Globus pallidus (tissue), 1 donor: ENCODE measurements at regions not wholly inside any gene's neighbourhood (a gene's known extent, or its start where the extent isn't known, plus 50 kb on each side); places are given as distances from the start of the nearest gene placed in this dataset.

Experiments used
- DNase-seq: peaks from one replicate; pipeline ENCODE4 v3.0.0-alpha.2; 2015; ENCODE audit warnings: low spot score

DNA sequence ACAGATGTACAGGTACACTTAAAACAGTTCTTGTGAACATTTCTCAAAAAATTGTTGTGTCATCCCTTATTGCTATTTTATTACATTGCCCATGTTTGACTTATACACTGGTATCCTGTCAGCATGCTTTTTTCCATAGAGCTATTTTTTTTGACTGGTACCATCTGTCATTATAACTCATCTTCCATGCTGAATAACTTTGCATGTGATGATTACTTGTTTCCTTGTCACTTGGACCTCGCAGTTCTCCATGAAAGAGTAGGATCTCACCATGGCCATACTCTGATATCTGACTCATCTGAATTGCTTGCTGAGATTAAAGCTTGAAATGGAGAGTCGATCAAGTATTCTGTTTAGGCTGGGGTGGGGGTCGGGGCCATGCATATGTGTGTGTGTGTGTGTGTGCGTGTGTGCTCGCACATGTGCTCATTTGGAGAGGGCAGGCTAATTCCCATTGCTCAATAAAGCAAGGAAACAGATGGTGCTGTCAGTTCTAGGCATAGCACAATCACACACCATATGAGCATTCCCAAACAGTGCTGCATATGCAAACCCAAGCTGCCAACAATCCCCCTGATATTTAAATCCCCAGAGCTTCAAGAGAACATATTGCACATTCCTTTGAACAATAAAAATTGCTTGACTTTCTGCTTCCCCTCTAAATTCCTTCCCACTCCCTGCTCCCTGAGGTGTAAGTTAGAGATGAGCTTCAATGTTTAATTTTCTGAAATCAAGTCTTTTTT, 62.9 kb downstream of the NHLRC3 start:
- DNase-seq: no peak

DNA sequence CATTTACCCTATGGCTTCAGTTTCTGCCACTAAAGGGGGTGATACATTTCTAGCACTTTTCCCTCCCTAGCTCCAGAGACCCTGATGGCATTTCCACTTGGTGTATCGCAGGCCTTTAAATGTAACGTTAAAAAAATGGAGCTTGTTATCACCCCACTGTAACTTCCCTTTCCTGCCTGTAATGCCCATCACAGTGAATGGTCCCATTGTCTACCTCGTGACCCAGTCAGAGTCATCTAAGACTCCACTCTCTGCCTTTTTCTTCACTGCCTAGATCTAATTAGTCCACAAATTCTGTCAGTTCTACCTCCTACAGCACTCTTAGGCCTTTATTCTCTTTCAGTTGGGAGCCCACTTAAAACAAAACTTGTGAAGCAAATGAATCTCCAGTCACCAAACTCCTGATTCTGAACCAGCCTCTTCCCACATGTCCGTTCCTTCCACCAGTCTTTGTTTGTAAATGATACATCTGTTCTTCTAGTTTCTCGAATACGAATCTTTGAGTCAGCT, 64.8 kb downstream of the NHLRC3 start:
- DNase-seq: peak; percentile 87

DNA sequence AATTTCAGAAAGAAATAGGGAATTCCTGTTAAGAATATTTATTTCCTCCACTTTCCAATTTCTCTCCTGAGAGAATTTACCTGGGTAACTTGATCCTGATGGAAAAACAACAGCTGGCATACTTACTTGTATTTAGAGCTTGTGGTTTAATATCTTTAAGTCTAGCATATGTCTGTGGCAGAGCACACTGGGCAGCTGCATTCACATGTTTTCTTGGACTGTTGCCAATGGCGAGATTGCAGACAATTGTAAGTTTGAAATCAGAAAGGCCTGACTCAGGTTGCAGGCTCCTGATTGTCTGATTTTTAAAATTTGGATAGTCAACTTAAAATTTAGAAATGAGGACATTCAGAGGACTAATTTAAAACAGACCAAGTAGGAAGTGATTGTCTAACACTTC, 66.9 kb downstream of the NHLRC3 start:
- DNase-seq: no peak

DNA sequence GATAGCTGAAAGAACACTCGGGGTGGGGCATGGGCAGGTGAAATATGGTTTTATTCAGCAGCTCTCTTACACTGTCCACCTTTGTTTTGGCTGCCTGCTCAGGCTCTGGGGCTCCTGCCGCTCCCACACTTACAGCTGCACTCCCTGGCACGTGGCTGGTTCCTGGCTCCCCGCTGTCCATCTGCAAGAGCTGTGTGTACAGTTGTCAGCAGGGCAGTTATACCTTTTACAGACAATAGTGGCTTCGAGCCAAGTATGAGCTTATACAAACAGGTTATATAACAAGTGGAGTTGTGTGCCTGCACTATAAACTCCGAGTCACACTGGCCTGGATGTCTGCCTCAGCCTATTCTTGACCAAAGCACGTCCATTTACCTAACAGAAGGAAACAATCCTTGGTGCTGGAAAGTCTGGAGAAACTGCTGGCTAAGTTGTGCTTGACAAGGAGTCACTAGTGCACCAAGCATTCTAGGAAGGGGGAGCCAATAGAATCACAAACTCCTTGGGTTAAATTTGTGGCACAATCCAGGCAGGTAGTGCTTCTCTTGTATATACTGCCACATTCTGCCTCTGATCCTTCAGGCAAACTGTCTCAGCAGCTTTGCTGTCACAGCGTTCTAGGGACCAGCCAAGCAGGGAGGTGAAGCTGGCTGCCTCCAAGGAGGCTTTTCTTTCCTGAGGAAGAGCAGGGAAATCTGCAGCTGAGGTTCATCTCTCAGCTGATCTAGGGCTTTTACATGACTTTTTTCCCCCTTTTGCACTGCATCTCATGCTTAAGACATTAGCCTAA, 68.2 kb downstream of the NHLRC3 start:
- DNase-seq: no peak

DNA sequence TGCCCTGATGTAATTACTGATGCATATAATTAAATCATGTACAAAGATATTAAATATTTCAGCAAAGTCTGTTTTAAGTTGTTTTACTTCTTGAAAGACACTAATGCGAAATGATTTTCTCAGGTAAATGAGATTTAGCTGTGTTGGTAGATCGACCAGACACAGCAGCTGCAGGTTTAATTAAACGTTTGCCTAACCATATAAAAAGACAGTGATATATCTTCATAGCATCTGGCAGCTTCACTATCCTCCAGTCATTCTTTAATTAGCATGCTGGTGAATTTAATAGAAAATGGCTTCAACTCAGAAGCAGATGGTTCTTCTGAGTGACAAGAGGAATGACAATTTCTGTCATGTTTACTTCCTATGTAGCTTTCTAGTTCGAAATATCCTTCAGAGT, 69.3 kb downstream of the NHLRC3 start:
- no peak for DNase-seq

DNA sequence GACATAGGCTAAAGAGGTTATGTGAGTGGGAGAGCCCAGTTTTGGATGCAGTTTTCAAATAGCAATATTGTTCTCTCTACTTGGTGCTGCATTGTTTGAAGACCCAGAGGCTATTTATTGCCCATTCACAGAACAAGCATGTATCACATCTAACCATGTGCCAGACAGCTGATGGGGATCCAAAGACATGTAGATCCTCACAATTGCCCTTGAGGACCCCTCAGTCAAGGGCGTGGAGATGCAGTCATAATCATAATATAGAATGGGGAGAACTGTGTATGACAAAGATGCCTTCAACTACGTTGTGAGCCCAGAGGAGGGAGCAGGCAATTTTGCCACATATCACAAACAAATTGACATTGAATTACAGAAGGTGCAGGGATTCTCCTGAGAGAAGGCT, 70.5 kb downstream of the NHLRC3 start:
- DNase-seq: no peak

DNA sequence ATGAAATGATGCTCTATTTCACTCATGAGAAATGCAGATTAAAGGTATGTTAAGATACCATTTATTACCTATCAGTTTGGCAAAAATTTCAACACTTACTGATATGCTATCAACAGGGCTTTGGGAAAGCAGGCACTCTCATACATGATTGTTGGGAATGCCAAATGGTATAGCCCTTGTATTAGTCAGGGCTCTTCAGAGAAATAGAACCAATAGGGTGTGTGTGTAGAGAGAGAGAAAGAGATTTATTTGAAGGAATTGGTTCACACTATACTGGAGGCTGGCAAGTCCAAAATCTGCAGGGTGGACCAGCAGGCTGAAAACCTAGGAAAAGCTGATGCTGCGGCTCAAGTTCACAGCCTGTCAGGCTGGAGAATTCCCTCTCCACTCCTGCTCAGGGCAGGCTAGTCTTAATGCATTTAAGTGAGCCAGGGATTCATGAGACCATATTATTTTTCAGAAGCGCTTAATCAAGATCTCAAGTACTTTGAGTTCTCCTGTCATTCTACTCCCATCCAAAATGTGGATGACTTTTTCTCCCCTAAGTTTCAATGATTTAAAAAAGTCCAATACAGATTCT, 72.4 kb downstream of the NHLRC3 start:
- no peak for DNase-seq

DNA sequence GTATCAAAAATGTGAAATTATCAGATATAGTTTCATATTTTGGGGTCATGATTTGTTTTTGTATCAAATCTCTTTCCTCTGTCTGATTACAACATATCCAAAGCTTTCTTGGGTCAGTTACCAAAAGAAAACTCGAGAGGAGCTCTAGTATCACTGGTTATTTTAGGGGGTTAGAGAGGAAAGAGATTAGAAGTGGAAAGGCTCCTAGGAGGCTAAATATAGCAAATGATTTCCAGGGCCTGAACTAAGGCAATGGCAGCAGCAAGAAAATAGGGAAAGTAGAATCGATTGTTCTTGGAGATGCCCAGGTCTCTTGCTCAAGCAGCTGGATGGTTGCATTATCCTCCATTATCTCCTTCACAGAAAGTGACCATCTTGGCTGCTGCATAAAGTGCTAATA, 72.9 kb downstream of the NHLRC3 start:
- DNase-seq: no peak

DNA sequence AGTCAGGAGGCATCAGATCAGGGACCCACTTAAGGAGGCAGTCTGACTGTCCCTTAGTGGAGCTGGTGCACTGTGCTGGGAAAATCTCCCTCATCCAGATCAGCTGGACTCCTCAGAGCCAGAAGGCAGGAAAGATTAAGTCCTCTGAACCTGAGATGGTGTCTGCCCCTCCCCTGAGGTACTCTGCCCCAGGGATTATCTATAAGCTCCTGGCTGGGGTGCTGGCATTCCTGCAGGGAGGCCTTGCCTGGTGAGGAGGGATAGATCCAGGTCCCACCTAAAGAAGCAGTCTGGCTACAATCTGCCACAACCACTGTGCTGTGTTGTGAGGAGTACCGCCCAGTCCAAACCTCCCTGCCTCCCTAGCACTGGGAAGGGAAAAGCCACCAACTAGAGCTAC, 81.2 kb downstream of the NHLRC3 start:
- no peak for DNase-seq

DNA sequence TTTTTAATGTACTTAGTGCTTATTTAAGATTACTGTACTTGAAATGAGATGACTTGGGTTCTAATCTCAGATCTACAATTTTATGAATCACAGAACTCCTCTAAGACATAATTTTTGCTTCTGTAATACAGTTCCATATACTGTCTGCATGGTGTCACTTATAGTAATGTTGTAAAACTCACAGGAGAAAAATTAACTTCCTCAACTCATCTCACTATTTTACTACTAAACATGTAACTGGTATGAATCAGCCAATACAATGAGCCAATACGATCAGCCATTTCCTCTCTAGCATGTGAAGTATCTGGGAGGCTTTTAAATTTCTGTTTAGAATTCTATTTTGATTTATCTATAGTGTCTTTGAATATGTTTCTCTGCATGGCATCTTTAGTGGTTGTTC, 85.3 kb downstream of the NHLRC3 start:
- DNase-seq: no peak

DNA sequence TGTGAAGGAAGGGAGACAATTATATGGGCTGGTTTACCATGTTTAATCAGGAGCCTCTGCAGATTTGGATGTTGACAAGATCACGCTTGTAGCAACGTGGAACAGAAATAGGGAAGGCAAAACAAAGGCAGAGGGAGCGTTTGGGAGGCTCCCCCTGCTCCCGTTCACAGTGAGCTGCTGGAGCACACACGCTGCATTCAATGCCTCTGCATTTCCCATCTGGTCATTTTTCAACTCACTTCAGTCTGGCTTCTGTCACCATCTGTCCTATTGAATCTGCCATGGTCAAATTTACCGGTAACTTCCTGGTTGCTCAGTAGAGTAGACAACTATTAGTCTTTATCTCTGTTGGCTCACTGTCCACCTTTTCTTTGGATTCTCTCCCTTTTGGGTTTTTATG, 91.0 kb downstream of the NHLRC3 start:
- DNase-seq: no peak

DNA sequence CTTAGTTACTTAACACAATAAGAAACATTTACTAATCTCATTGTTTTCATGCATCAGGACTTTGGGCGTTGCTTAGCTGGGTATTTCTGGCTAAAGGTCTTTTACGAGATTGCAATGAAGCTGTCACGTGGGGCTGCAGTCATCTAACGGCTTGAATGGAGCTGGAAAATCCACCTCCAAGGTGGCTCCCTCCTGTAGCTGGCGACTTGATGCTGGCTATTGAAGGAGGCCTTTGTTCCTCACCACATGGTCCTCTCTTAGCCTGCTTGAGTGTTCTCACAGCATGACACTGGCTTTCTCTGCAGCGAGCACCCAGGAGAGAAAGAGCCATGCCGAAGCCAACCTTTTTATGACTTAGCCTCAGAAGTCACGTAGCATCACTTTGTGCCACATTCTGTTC, 92.0 kb downstream of the NHLRC3 start:
- no peak for DNase-seq

DNA sequence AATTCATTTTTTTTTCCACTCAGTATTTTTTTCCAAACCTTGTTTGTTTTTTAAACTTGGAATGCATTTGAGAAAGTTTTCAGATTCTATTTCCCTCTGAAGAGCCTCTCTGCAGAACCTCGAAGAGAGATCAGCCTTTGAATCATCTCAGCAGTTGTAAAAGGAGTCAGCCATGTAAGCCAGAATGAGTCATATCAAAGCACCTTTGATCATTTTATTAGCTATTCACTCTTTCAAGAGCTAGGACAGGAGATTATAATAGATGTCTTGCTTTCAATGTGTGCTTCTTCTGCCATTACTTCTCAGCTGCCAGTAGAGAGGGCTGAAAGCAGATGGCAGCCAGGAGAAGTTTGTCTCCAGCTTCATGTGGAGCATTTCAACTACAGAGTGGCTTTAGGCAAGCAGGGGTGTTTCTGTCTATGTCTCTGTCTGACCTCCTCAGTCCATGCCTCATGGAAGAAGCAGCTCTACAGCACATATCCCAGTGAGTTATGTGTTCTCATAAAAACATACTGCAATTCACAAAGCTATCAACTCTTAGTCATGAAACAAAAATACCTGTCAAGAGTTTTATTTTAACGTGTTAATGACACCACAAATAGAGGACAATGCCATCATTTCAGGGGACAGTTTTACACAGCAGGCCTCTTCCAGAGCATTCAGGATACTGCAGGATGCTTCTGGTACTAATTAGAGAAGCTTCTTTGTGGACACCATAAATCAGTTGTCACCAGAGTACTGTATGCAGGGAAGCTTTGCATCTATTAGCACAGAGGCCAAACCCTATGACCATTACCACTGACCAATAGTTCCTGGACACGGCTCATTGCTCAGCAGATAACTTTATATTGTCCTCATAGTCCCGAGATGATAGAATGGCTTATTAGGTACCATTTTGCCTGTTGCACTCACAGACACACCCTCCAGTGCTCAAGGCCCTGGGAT, 94.3 kb downstream of the NHLRC3 start:
- no peak for DNase-seq

DNA sequence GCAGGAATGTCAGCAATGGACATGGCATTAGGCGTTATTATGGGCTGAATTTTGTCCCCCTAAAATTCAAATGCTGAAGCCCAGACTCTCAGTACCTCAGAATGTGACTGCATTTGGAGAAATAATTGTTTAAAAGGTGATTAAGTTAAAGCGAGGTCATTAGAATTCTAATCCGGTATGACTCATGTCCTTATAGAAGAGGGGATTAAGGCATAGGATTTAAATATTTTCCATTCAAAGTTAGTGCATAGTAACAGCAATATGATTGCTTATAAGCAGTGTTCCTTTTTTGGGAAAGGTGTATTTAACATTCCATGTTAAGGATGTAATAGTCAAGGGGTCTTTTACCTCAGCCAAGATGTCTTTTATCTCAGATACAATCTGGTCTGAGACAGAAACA, 95.5 kb downstream of the NHLRC3 start:
- no peak for DNase-seq

DNA sequence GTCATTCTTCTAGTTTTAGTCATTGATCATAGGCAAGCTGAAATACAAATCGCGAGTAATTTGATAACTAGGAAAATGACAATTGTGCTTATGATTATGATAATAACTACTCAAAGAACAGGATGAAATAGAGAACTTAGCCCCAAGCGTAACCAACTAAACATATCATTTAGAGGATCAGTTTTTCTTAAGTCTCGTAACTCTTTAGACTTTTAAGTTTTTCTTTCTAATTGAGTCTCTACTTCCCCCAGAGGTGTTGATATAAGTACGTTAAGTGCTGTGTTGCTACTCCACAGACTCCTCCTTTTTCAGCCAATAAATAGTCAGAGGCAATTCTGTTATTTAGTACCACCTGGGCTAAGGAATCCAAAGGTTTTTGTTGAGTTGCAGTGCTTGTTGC, 96.3 kb downstream of the NHLRC3 start:
- DNase-seq: no peak

DNA sequence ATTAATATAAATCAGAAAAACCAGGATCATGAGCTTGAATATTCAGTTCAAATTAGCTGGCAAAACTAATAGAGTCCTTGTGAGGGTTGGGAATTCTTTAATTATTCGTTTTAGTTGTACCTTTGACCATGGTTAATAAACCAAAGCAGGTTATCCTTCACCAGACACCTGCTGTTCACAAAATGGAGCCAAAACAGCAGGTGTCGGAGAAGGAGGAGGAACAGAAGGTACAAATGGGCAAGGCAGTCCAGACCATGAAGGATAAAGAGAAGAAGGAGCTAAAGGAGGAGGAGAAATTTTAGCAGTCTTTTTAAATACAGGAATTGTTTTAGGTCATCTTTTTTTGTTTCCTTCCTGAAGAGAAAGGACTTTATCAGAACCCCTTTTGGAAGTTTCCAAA, 106.1 kb downstream of the NHLRC3 start:
- no peak for DNase-seq

DNA sequence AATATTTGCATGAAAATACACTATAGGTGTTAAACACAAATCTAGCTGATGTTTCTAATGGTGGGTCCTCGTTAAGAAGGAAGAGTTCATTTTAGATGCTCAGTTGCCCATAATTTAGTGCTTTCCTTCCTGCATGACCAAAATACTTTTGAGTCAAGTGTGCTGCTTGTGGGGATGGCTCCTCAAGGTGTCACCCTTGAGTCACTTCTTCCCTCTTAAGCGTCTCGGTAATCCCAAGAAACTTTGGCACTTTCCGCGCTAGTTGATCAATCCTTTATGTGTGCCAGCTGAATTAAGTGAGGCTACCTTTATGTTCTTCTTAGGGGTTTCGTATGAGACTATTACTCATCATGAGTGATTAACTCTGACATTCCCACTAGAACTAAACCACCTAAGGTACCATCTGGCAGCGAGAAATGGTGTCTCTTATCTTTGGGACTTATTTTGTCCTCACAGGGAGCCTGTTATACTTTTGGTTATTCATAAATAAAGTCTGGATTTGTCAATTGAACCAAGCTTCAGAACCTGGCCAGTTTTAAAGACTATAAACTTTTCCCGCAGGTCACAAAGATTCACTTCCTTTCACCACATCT, 106.8 kb downstream of the NHLRC3 start:
- peak; percentile 73 for DNase-seq

DNA sequence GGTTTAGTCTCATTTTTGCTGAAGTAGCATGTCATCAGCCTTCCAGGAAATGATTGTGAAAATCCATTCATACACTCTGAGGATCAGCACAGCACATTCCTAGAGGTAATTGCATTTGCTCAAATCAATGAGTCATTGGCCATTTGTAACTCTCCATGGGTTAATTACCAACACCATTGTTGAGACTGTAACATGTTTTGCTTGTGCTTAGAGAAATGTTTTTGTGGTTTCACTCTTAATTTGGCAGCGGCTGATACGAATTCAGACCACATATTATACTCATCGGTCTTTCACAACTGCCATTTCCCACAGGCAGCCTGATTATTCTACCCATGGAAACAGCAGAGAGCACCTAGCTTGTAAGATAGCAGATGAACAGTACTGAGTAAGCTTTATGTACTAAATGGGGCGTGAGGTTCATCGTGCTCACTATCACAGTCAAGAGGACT, 110.3 kb downstream of the NHLRC3 start:
- DNase-seq: no peak

DNA sequence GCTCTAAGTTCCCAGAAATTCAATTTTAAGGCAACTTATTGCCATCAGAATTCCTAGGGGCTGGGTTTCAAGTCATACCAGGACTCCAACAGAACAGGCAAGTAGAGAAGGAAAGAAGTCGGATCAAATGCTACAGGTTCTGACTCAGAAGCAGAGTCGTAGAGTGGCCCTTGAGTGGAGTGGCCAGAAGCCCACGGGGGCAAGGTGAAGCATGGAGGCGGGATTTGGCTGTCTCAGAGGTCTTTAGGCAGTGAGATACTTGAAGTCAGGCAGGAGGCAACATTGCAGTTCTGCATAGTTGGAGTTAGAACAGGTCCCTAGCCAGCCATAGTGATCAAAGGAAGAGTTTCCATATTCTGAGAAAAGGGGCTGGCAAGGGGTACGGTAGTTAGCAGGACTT, 111.6 kb downstream of the NHLRC3 start:
- DNase-seq: no peak

DNA sequence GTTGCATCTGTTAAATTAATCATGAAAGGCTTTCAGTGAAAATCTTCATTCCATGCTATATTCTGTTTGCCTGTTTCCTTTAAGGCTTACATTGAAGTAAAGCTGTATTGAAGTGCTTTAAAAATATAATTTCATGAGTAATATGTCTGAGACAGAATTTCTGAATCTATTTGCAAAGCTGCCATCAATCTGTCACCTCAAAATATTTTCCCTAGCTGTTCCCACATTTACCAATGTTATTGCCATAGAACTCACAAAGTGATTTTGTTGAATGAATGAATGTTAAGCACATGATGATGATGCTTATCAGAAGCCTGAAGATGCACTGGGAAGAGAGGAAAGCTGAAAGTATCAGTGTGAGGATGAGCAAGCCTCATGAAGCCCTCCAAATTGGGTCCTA, 115.8 kb downstream of the NHLRC3 start:
- no peak for DNase-seq

DNA sequence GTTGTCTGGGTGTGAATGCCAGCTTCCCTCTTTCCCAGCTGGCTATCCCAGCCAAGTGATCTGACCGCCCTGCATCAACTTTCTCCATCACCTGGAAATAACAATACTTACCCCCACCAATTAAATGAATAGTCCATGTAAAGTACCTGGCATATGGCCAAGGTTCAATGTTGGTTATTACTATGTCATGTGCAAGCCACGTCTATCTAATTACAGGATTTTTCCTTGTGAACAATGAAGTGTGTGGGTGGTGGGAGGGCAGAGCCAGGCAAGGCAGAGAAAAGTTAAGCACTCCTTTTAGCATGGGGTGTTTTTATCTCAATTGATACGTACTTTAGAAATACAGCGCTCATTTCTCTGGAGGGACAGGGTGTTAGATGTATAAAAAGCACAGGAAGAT, 121.1 kb downstream of the NHLRC3 start:
- no peak for DNase-seq
